Osteocyte (in vitro differentiated cells): ENCODE measurements at regions not wholly inside any gene's neighbourhood (a gene's known extent, or its start where the extent isn't known, plus 50 kb on each side); places are given as distances from the start of the nearest gene placed in this dataset.

Source experiments
- DNase-seq: peaks from one replicate; pipeline ENCODE4 v3.0.0; 2021; ENCODE audit warnings: mixed read lengths; ENCODE audit not compliant: unreplicated experiment; ENCODE audit errors: extremely low spot score
- H3K27ac Mint-ChIP-seq: one replicate; pipeline ENCODE4 v1.8.0; 2021; ENCODE audit warnings: mild to moderate bottlenecking, mixed read lengths; ENCODE audit not compliant: unreplicated experiment
- H3K27me3 Mint-ChIP-seq: one replicate; pipeline ENCODE4 v1.8.0; 2021; ENCODE audit warnings: mixed read lengths; ENCODE audit not compliant: unreplicated experiment
- H3K36me3 Mint-ChIP-seq: one replicate; pipeline ENCODE4 v1.8.0; 2021; ENCODE audit warnings: mixed read lengths; ENCODE audit not compliant: unreplicated experiment
- H3K4me1 Mint-ChIP-seq: one replicate; pipeline ENCODE4 v1.8.0; 2021; ENCODE audit warnings: mixed read lengths; ENCODE audit not compliant: unreplicated experiment
- H3K4me3 Mint-ChIP-seq: one replicate; pipeline ENCODE4 v1.8.0; 2021; ENCODE audit warnings: mild to moderate bottlenecking, moderate library complexity, mixed read lengths; ENCODE audit not compliant: unreplicated experiment
- H3K9me3 Mint-ChIP-seq: one replicate; pipeline ENCODE4 v1.8.0; 2021; ENCODE audit warnings: mixed read lengths; ENCODE audit not compliant: unreplicated experiment
- TF ChIP-seq, protein P1 (sequence below): fragments of 200-600 bp; sonication (generic); IDR thresholded peaks from 2 replicates; pipeline ENCODE4 v1.5.0; 2021; ENCODE audit warnings: antibody characterized with exemption, mild to moderate bottlenecking, moderate library complexity

- H3K4me1 Mint-ChIP-seq: peaks cover 22% of the 10 kb centered on the region
- DNase-seq: no peak
- H3K36me3 Mint-ChIP-seq: no peaks in the 10 kb centered on the region
- TF ChIP-seq, protein P1, sequence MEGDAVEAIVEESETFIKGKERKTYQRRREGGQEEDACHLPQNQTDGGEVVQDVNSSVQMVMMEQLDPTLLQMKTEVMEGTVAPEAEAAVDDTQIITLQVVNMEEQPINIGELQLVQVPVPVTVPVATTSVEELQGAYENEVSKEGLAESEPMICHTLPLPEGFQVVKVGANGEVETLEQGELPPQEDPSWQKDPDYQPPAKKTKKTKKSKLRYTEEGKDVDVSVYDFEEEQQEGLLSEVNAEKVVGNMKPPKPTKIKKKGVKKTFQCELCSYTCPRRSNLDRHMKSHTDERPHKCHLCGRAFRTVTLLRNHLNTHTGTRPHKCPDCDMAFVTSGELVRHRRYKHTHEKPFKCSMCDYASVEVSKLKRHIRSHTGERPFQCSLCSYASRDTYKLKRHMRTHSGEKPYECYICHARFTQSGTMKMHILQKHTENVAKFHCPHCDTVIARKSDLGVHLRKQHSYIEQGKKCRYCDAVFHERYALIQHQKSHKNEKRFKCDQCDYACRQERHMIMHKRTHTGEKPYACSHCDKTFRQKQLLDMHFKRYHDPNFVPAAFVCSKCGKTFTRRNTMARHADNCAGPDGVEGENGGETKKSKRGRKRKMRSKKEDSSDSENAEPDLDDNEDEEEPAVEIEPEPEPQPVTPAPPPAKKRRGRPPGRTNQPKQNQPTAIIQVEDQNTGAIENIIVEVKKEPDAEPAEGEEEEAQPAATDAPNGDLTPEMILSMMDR: no peak
- H3K4me3 Mint-ChIP-seq: no peak overlapping the region
- no peaks in the 10 kb centered on the region for H3K27me3 Mint-ChIP-seq
- no peak overlapping the region for H3K27ac Mint-ChIP-seq
- H3K9me3 Mint-ChIP-seq: no peaks in the 10 kb centered on the region
These were observed 84.3 kb downstream of the SPRY1 start for GRCh38 chr4:123480706-123481418.

- peaks cover 22% of the 10 kb centered on the region for H3K4me1 Mint-ChIP-seq
- H3K27me3 Mint-ChIP-seq: no peaks in the 10 kb centered on the region
- H3K4me3 Mint-ChIP-seq: no peak overlapping the region
- H3K9me3 Mint-ChIP-seq: no peaks in the 10 kb centered on the region
- H3K27ac Mint-ChIP-seq: no peak overlapping the region
- no peak for DNase-seq
- no peaks in the 10 kb centered on the region for H3K36me3 Mint-ChIP-seq
- TF ChIP-seq, protein P1: no peak
These were observed 85.1 kb downstream of the SPRY1 start for GRCh38 chr4:123481717-123482116.

- TF ChIP-seq, protein P1: no peak
- H3K27ac Mint-ChIP-seq: no peak overlapping the region
- DNase-seq: no peak
- H3K4me1 Mint-ChIP-seq: peaks cover 4% of the 10 kb centered on the region
- no peaks in the 10 kb centered on the region for H3K36me3 Mint-ChIP-seq
- no peaks in the 10 kb centered on the region for H3K9me3 Mint-ChIP-seq
- no peaks in the 10 kb centered on the region for H3K27me3 Mint-ChIP-seq
- H3K4me3 Mint-ChIP-seq: no peak overlapping the region
These were observed 87.8 kb downstream of the SPRY1 start for GRCh38 chr4:123484291-123484926.

DNA sequence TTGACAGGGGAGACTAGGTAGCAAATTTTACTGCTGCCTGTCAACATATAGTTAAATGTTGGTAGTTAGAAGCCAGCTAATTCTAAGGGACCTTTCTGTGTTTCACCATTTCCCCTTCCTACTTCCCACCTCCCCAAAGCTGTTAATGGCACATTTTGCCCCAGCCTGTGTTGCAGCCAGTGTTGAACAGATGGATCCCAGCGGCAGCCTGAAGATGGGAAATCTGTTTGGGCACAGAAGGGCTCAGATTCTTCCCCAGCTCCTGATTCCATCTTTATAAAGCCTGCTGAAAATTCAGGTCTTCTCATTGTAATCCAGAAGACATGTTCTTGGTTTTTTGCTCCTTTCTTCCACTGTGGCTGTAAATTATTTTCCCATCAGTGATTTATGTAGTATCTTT, 89.0 kb downstream of the SPRY1 start:
- no peaks in the 10 kb centered on the region for H3K36me3 Mint-ChIP-seq
- no peak for DNase-seq
- H3K27me3 Mint-ChIP-seq: no peaks in the 10 kb centered on the region
- H3K9me3 Mint-ChIP-seq: no peaks in the 10 kb centered on the region
- H3K27ac Mint-ChIP-seq: no peak overlapping the region
- H3K4me1 Mint-ChIP-seq: no peaks in the 10 kb centered on the region
- H3K4me3 Mint-ChIP-seq: no peak overlapping the region
- TF ChIP-seq, protein P1: no peak

- TF ChIP-seq, protein P1: no peak
- no peaks in the 10 kb centered on the region for H3K4me1 Mint-ChIP-seq
- H3K9me3 Mint-ChIP-seq: no peaks in the 10 kb centered on the region
- no peak for DNase-seq
- no peak overlapping the region for H3K4me3 Mint-ChIP-seq
- H3K36me3 Mint-ChIP-seq: no peaks in the 10 kb centered on the region
- H3K27me3 Mint-ChIP-seq: no peaks in the 10 kb centered on the region
- no peak overlapping the region for H3K27ac Mint-ChIP-seq
These were observed 92.3 kb downstream of the SPRY1 start for GRCh38 chr4:123488916-123489315.
